Testis (tissue), 2 donors: ENCODE measurements at regions not wholly inside any gene's neighbourhood (a gene's known extent, or its start where the extent isn't known, plus 50 kb on each side); places are given as distances from the start of the nearest gene placed in this dataset.
"Not testable (repeated sequence)": the region's sequence is repeated elsewhere in the genome, so short reads cannot be mapped to it uniquely, and the experiment has no call there.

Experiments used
- CTCF ChIP-seq, 3 experiments: fragments of 450-650 bp in 2 of 3; fragments of 200-600 bp in 1 of 3; sonication (generic) in 1 of 3; IDR thresholded peaks; one replicate each; pipeline ENCODE4 v1.5.1; 2016 to 2019; ENCODE audit warnings: antibody characterized with exemption in 3 of 3, mild to moderate bottlenecking in 2 of 3, moderate library complexity in 1 of 3
- POLR2A ChIP-seq: fragments of 450-650 bp; IDR thresholded peaks from one replicate; pipeline ENCODE4 v1.6.1; 2017; ENCODE audit warnings: antibody characterized with exemption, mild to moderate bottlenecking, moderate library complexity

DNA sequence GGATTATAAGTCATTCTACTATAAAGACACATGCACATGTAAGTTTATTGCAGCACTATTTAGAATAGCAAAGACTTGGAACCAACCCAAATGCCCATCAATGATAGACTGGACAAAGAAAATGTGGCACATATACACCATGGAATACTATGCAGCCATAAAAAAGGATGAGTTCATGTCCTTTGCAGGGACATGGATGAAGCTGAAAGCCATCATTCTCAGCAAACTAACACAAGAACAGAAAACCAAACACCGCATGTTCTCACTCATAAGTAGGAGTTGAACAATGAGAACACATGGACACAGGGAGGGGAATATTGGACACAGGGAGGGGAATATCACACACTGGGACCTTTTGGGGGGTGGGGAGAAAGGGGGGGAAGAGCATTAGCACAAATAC is 88.7 kb upstream of the ATXN3L start:
- not testable (repeated sequence) for TF ChIP-seq CTCF (IDR thresholded peaks at IDR 0.05); POLR2A
